SU-DHL-6 (cell line): ENCODE measurements at regions not wholly inside any gene's neighbourhood (a gene's known extent, or its start where the extent isn't known, plus 50 kb on each side); places are given as distances from the start of the nearest gene placed in this dataset.

Source experiments
- EZH2phosphoT487 ChIP-seq: fragments of 200-600 bp; sonication (generic), shearing (Covaris generic); conservative IDR thresholded peaks from 2 replicates; pipeline ENCODE4 v1.6.1; 2018; ENCODE audit warnings: mild to moderate bottlenecking, antibody characterized with exemption, low read length, moderate library complexity, mixed read lengths
- TF ChIP-seq, protein P1 (sequence below): fragments of 200-600 bp; sonication (generic); IDR thresholded peaks from one replicate; pipeline ENCODE4 v1.5.1; 2017; ENCODE audit warnings: antibody characterized with exemption, mild to moderate bottlenecking, low read length, moderate library complexity; ENCODE audit not compliant: insufficient read depth, poor library complexity, severe bottlenecking

DNA sequence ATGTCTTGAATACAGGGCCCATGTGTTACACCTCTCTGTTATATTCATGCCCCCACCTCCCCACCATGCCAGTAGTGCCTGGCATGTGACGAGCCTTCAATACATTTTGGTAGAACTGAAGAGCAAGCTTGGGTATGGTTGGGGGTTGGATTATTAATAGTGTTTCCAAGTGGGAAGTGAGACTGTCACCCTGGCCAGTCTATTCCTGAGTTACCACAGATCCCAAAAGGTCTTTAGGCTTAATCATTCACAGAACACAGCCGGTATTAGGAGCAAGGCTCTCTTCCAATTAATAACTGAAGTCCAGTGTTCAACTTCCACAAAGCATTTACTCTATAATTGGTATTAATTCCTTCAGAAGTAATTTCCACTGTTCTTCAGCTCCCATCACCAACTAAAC is 231.9 kb upstream of the LRTM1 start:
- TF ChIP-seq, protein P1, sequence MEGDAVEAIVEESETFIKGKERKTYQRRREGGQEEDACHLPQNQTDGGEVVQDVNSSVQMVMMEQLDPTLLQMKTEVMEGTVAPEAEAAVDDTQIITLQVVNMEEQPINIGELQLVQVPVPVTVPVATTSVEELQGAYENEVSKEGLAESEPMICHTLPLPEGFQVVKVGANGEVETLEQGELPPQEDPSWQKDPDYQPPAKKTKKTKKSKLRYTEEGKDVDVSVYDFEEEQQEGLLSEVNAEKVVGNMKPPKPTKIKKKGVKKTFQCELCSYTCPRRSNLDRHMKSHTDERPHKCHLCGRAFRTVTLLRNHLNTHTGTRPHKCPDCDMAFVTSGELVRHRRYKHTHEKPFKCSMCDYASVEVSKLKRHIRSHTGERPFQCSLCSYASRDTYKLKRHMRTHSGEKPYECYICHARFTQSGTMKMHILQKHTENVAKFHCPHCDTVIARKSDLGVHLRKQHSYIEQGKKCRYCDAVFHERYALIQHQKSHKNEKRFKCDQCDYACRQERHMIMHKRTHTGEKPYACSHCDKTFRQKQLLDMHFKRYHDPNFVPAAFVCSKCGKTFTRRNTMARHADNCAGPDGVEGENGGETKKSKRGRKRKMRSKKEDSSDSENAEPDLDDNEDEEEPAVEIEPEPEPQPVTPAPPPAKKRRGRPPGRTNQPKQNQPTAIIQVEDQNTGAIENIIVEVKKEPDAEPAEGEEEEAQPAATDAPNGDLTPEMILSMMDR, result no peak
- TF ChIP-seq EZH2phosphoT487, result no peak
